Esophagus (tissue), 2 donors: ENCODE measurements at regions not wholly inside any gene's neighbourhood (a gene's known extent, or its start where the extent isn't known, plus 50 kb on each side); places are given as distances from the start of the nearest gene placed in this dataset.

Source experiments
- H3K27ac ChIP-seq, 2 donors: one replicate each; pipeline ENCODE4 v1.5.1; 2013; ENCODE audit warnings: low read depth in 2 of 2, mild to moderate bottlenecking in 2 of 2, inconsistent platforms in 1 of 2, low read length in 1 of 2, moderate library complexity in 1 of 2
- H3K27me3 ChIP-seq, 2 donors: one replicate each; pipeline ENCODE4 v1.6.1; 2013; ENCODE audit warnings: low read length in 2 of 2, control low read depth in 1 of 2, mild to moderate bottlenecking in 1 of 2; ENCODE audit not compliant: insufficient read depth in 2 of 2, control insufficient read depth in 1 of 2
- H3K36me3 ChIP-seq, 2 donors: one replicate each; pipeline ENCODE4 v1.6.1; 2013; ENCODE audit warnings: low read length in 1 of 2; ENCODE audit not compliant: control insufficient read depth in 2 of 2, insufficient read depth in 2 of 2
- H3K4me1 ChIP-seq, 2 donors: one replicate each; pipeline ENCODE4 v1.6.1; 2013; ENCODE audit warnings: low read length in 1 of 2; ENCODE audit not compliant: control insufficient read depth in 2 of 2, insufficient read depth in 2 of 2
- H3K4me3 ChIP-seq, 2 donors: one replicate each; pipeline ENCODE4 v1.5.1; 2013; ENCODE audit warnings: low read length in 2 of 2, mild to moderate bottlenecking in 2 of 2, low read depth in 1 of 2, moderate library complexity in 1 of 2
- H3K9me3 ChIP-seq, 2 donors: one replicate each; pipeline ENCODE4 v1.6.1; 2013; ENCODE audit warnings: mild to moderate bottlenecking in 2 of 2, low read depth in 1 of 2, low read length in 1 of 2, moderate library complexity in 1 of 2; ENCODE audit not compliant: control insufficient read depth in 2 of 2, insufficient read depth in 1 of 2
- WGBS, 2 donors: extraction: QIAGEN DNeasy Blood & Tissue Kit; methylation state at CpG; one replicate each; pipeline ENCODE4 v1.1.7; 2013; 5-methylcytosine and 5-hydroxymethylcytosine counted together
- donor health status: healthy with polysubstance abuse.
- donor health status: Bipolar disorder and iron deficiency.

- Histone ChIP-seq H3K4me3 (no peak overlapping the region), H3K27me3 (no peaks in the 10 kb centered on the region), H3K36me3 (no peaks in the 10 kb centered on the region), H3K4me1 (no peaks in the 10 kb centered on the region), H3K27ac (no peak overlapping the region), H3K9me3 (no peaks in the 10 kb centered on the region)
- WGBS, 2 donors = 88 to 89% methylated on average over 7 of the region's 7 CpGs
Observed at GRCh38 chr15:95368755-95369601, 961.5 kb upstream of the NR2F2 start.

GRCh38 chr15:95370291-95370690 lies 960.2 kb upstream of the NR2F2 start:
- H3K27me3 ChIP-seq = no peaks in the 10 kb centered on the region
- no peaks in the 10 kb centered on the region for H3K4me1 ChIP-seq
- no peaks in the 10 kb centered on the region for H3K9me3 ChIP-seq
- 80 to 91% methylated on average over 2 of the region's 2 CpGs for WGBS, 2 donors
- H3K4me3 ChIP-seq = no peak overlapping the region
- no peaks in the 10 kb centered on the region for H3K36me3 ChIP-seq
- no peak overlapping the region for H3K27ac ChIP-seq

GRCh38 chr15:95371664-95372063 lies 958.8 kb upstream of the NR2F2 start:
- Histone ChIP-seq H3K27me3 (no peaks in the 10 kb centered on the region), H3K27ac (no peak overlapping the region), H3K4me1 (no peaks in the 10 kb centered on the region), H3K9me3 (no peaks in the 10 kb centered on the region), H3K36me3 (no peaks in the 10 kb centered on the region), H3K4me3 (no peak overlapping the region)
- 79 to 80% methylated on average over 2 of the region's 2 CpGs for WGBS, 2 donors

- Histone ChIP-seq H3K4me1 (no peaks in the 10 kb centered on the region), H3K27ac (no peak overlapping the region), H3K9me3 (no peaks in the 10 kb centered on the region), H3K27me3 (no peaks in the 10 kb centered on the region), H3K36me3 (no peaks in the 10 kb centered on the region), H3K4me3 (no peak overlapping the region)
- WGBS, 2 donors = 75% methylated on average over 3 of the region's 3 CpGs
Observed at GRCh38 chr15:95375281-95375680, 955.2 kb upstream of the NR2F2 start.

GRCh38 chr15:95377258-95377852 lies 953.1 kb upstream of the NR2F2 start:
- WGBS, 2 donors = 77 to 80% methylated on average over 5 of the region's 5 CpGs
- Histone ChIP-seq H3K9me3 (no peaks in the 10 kb centered on the region), H3K4me3 (no peak overlapping the region), H3K4me1 (no peaks in the 10 kb centered on the region), H3K27me3 (no peaks in the 10 kb centered on the region), H3K36me3 (no peaks in the 10 kb centered on the region), H3K27ac (no peak overlapping the region)

GRCh38 chr15:95394186-95395067 lies 936.1 kb upstream of the NR2F2 start:
- Histone ChIP-seq H3K27ac (no peak overlapping the region), H3K27me3 (no peaks in the 10 kb centered on the region), H3K4me1 (no peaks in the 10 kb centered on the region), H3K36me3 (no peaks in the 10 kb centered on the region), H3K4me3 (no peak overlapping the region), H3K9me3 (no peaks in the 10 kb centered on the region)
- 48 to 53% methylated on average over 8 of the region's 8 CpGs for WGBS, 2 donors

- H3K27ac ChIP-seq = no peak overlapping the region
- no peaks in the 10 kb centered on the region for H3K36me3 ChIP-seq
- no peaks in the 10 kb centered on the region for H3K9me3 ChIP-seq
- H3K4me3 ChIP-seq = no peak overlapping the region
- WGBS, 2 donors = 27 to 61% methylated on average over 1 of the region's 1 CpG
- H3K27me3 ChIP-seq = no peaks in the 10 kb centered on the region
- no peaks in the 10 kb centered on the region for H3K4me1 ChIP-seq
Observed at GRCh38 chr15:95400428-95400827, 930.1 kb upstream of the NR2F2 start.

- Histone ChIP-seq H3K27ac (no peak overlapping the region), H3K36me3 (no peaks in the 10 kb centered on the region)
- WGBS, 2 donors = 53 to 63% methylated on average over 1 of the region's 1 CpG
Observed at GRCh38 chr15:95401587-95401986, 928.9 kb upstream of the NR2F2 start.

GRCh38 chr15:95405447-95405846 lies 925.1 kb upstream of the NR2F2 start:
- H3K36me3 ChIP-seq = no peaks in the 10 kb centered on the region
- H3K4me3 ChIP-seq = no peak overlapping the region
- no peaks in the 10 kb centered on the region for H3K4me1 ChIP-seq
- no peak overlapping the region for H3K27ac ChIP-seq
- WGBS, 2 donors = 65 to 68% methylated on average over 3 of the region's 3 CpGs
- no peaks in the 10 kb centered on the region for H3K27me3 ChIP-seq
- no peaks in the 10 kb centered on the region for H3K9me3 ChIP-seq

More at GRCh38 chr15:95401587-95401986, 928.9 kb upstream of the NR2F2 start:
- no peak overlapping the region for H3K4me3 ChIP-seq
- no peaks in the 10 kb centered on the region for H3K27me3 ChIP-seq
- H3K4me1 ChIP-seq = no peaks in the 10 kb centered on the region
- no peaks in the 10 kb centered on the region for H3K9me3 ChIP-seq
